ENCODE measurements at regions not wholly inside any gene's neighbourhood (a gene's known extent, or its start where the extent isn't known, plus 50 kb on each side); places are given as distances from the start of the nearest gene placed in this dataset.

- DNase-seq (ENCODE audit: low read depth in 6 of 9, low spot score in 9 of 9) = no peak
- H3K27me3 ChIP-seq (ENCODE audit: control insufficient read depth in 2 of 2, insufficient read depth in 1 of 2, low read length in 1 of 2) = no peaks in the 10 kb centered on the region
- H3K4me1 ChIP-seq (ENCODE audit: control insufficient read depth in 2 of 2, insufficient read depth in 2 of 2, low read length in 2 of 2) = no peaks in the 10 kb centered on the region
- 97% methylated on average over 3 of the region's 3 CpGs for WGBS
- no peak overlapping the region for H3K4me3 ChIP-seq (ENCODE audit: low read length in 2 of 2)
- H3K9me3 ChIP-seq (ENCODE audit: control insufficient read depth in 2 of 2, insufficient read depth in 1 of 2, low read length in 1 of 2) = no peaks in the 10 kb centered on the region
- H3K36me3 ChIP-seq (ENCODE audit: control insufficient read depth in 2 of 2, insufficient read depth in 2 of 2, low read length in 1 of 2) = no peaks in the 10 kb centered on the region
- H3K27ac ChIP-seq (ENCODE audit: low read depth in 1 of 2, low read length in 1 of 2) = no peak overlapping the region
Observed at GRCh38 chr6:45813943-45814342, 201.7 kb downstream of the CLIC5 start.

GRCh38 chr6:45812922-45813321 lies 202.7 kb downstream of the CLIC5 start:
- DNase-seq (ENCODE audit: low read depth in 6 of 9, low spot score in 9 of 9) = no peak
- 94% methylated on average over 6 of the region's 6 CpGs for WGBS
- Histone ChIP-seq H3K36me3 (ENCODE audit: control insufficient read depth in 2 of 2, insufficient read depth in 2 of 2, low read length in 1 of 2) (no peaks in the 10 kb centered on the region), H3K27ac (ENCODE audit: low read depth in 1 of 2, low read length in 1 of 2) (no peak overlapping the region), H3K27me3 (ENCODE audit: control insufficient read depth in 2 of 2, insufficient read depth in 1 of 2, low read length in 1 of 2) (no peaks in the 10 kb centered on the region), H3K9me3 (ENCODE audit: control insufficient read depth in 2 of 2, insufficient read depth in 1 of 2, low read length in 1 of 2) (no peaks in the 10 kb centered on the region), H3K4me3 (ENCODE audit: low read length in 2 of 2) (no peak overlapping the region), H3K4me1 (ENCODE audit: control insufficient read depth in 2 of 2, insufficient read depth in 2 of 2, low read length in 2 of 2) (no peaks in the 10 kb centered on the region)

GRCh38 chr6:45808917-45809316 lies 206.7 kb downstream of the CLIC5 start:
- H3K4me1 ChIP-seq (ENCODE audit: control insufficient read depth in 2 of 2, insufficient read depth in 2 of 2, low read length in 2 of 2) = no peaks in the 10 kb centered on the region

GRCh38 chr6:45808042-45808645 lies 207.5 kb downstream of the CLIC5 start:
- Histone ChIP-seq H3K4me1 (ENCODE audit: control insufficient read depth in 2 of 2, insufficient read depth in 2 of 2, low read length in 2 of 2) (no peaks in the 10 kb centered on the region), H3K36me3 (ENCODE audit: control insufficient read depth in 2 of 2, insufficient read depth in 2 of 2, low read length in 1 of 2) (no peaks in the 10 kb centered on the region), H3K9me3 (ENCODE audit: control insufficient read depth in 2 of 2, insufficient read depth in 1 of 2, low read length in 1 of 2) (no peaks in the 10 kb centered on the region), H3K4me3 (ENCODE audit: low read length in 2 of 2) (no peak overlapping the region), H3K27me3 (ENCODE audit: control insufficient read depth in 2 of 2, insufficient read depth in 1 of 2, low read length in 1 of 2) (no peaks in the 10 kb centered on the region), H3K27ac (ENCODE audit: low read depth in 1 of 2, low read length in 1 of 2) (no peak overlapping the region)
- WGBS = 93% methylated on average over 7 of the region's 7 CpGs
- DNase-seq (ENCODE audit: low read depth in 6 of 9, low spot score in 9 of 9) = no peak

More at GRCh38 chr6:45808917-45809316, 206.7 kb downstream of the CLIC5 start:
- Histone ChIP-seq H3K4me3 (ENCODE audit: low read length in 2 of 2) (no peak overlapping the region), H3K27ac (ENCODE audit: low read depth in 1 of 2, low read length in 1 of 2) (no peak overlapping the region), H3K36me3 (ENCODE audit: control insufficient read depth in 2 of 2, insufficient read depth in 2 of 2, low read length in 1 of 2) (no peaks in the 10 kb centered on the region), H3K9me3 (ENCODE audit: control insufficient read depth in 2 of 2, insufficient read depth in 1 of 2, low read length in 1 of 2) (no peaks in the 10 kb centered on the region), H3K27me3 (ENCODE audit: control insufficient read depth in 2 of 2, insufficient read depth in 1 of 2, low read length in 1 of 2) (no peaks in the 10 kb centered on the region)
- DNase-seq (ENCODE audit: low read depth in 6 of 9, low spot score in 9 of 9) = no peak
- WGBS = 10% methylated on average over 1 of the region's 1 CpG

GRCh38 chr6:45807311-45808041 lies 208.2 kb downstream of the CLIC5 start:
- DNase-seq (ENCODE audit: low read depth in 6 of 9, low spot score in 9 of 9) = no peak
- no peaks in the 10 kb centered on the region for H3K27me3 ChIP-seq (ENCODE audit: control insufficient read depth in 2 of 2, insufficient read depth in 1 of 2, low read length in 1 of 2)
- 97% methylated on average over 4 of the region's 4 CpGs for WGBS

GRCh38 chr6:45806172-45806571 lies 209.5 kb downstream of the CLIC5 start:
- WGBS = 19% methylated on average over 1 of the region's 1 CpG
- no peak overlapping the region for H3K27ac ChIP-seq (ENCODE audit: low read depth in 1 of 2, low read length in 1 of 2)
- no peak for DNase-seq (ENCODE audit: low read depth in 6 of 9, low spot score in 9 of 9)
- no peaks in the 10 kb centered on the region for H3K9me3 ChIP-seq (ENCODE audit: control insufficient read depth in 2 of 2, insufficient read depth in 1 of 2, low read length in 1 of 2)
- H3K4me1 ChIP-seq (ENCODE audit: control insufficient read depth in 2 of 2, insufficient read depth in 2 of 2, low read length in 2 of 2) = no peaks in the 10 kb centered on the region
- H3K4me3 ChIP-seq (ENCODE audit: low read length in 2 of 2) = no peak overlapping the region
- no peaks in the 10 kb centered on the region for H3K36me3 ChIP-seq (ENCODE audit: control insufficient read depth in 2 of 2, insufficient read depth in 2 of 2, low read length in 1 of 2)
- no peaks in the 10 kb centered on the region for H3K27me3 ChIP-seq (ENCODE audit: control insufficient read depth in 2 of 2, insufficient read depth in 1 of 2, low read length in 1 of 2)

More at GRCh38 chr6:45807311-45808041, 208.2 kb downstream of the CLIC5 start:
- H3K9me3 ChIP-seq (ENCODE audit: control insufficient read depth in 2 of 2, insufficient read depth in 1 of 2, low read length in 1 of 2) = no peaks in the 10 kb centered on the region
- H3K27ac ChIP-seq (ENCODE audit: low read depth in 1 of 2, low read length in 1 of 2) = no peak overlapping the region
- H3K4me1 ChIP-seq (ENCODE audit: control insufficient read depth in 2 of 2, insufficient read depth in 2 of 2, low read length in 2 of 2) = no peaks in the 10 kb centered on the region
- no peak overlapping the region for H3K4me3 ChIP-seq (ENCODE audit: low read length in 2 of 2)
- no peaks in the 10 kb centered on the region for H3K36me3 ChIP-seq (ENCODE audit: control insufficient read depth in 2 of 2, insufficient read depth in 2 of 2, low read length in 1 of 2)

- Histone ChIP-seq H3K27me3 (ENCODE audit: control insufficient read depth in 2 of 2, insufficient read depth in 1 of 2, low read length in 1 of 2) (no peaks in the 10 kb centered on the region), H3K36me3 (ENCODE audit: control insufficient read depth in 2 of 2, insufficient read depth in 2 of 2, low read length in 1 of 2) (no peaks in the 10 kb centered on the region), H3K9me3 (ENCODE audit: control insufficient read depth in 2 of 2, insufficient read depth in 1 of 2, low read length in 1 of 2) (no peaks in the 10 kb centered on the region), H3K4me1 (ENCODE audit: control insufficient read depth in 2 of 2, insufficient read depth in 2 of 2, low read length in 2 of 2) (no peaks in the 10 kb centered on the region), H3K27ac (ENCODE audit: low read depth in 1 of 2, low read length in 1 of 2) (no peak overlapping the region), H3K4me3 (ENCODE audit: low read length in 2 of 2) (no peak overlapping the region)
- WGBS = 96% methylated on average over 4 of the region's 4 CpGs
- DNase-seq (ENCODE audit: low read depth in 6 of 9, low spot score in 9 of 9) = no peak
Observed at GRCh38 chr6:45803071-45803470, 212.6 kb downstream of the CLIC5 start.

- Histone ChIP-seq H3K4me3 (ENCODE audit: low read length in 2 of 2) (no peak overlapping the region), H3K27ac (ENCODE audit: low read depth in 1 of 2, low read length in 1 of 2) (no peak overlapping the region), H3K36me3 (ENCODE audit: control insufficient read depth in 2 of 2, insufficient read depth in 2 of 2, low read length in 1 of 2) (no peaks in the 10 kb centered on the region), H3K9me3 (ENCODE audit: control insufficient read depth in 2 of 2, insufficient read depth in 1 of 2, low read length in 1 of 2) (no peaks in the 10 kb centered on the region), H3K4me1 (ENCODE audit: control insufficient read depth in 2 of 2, insufficient read depth in 2 of 2, low read length in 2 of 2) (no peaks in the 10 kb centered on the region), H3K27me3 (ENCODE audit: control insufficient read depth in 2 of 2, insufficient read depth in 1 of 2, low read length in 1 of 2) (no peaks in the 10 kb centered on the region)
- no peak for DNase-seq (ENCODE audit: low read depth in 6 of 9, low spot score in 9 of 9)
- WGBS = 70% methylated on average over 10 of the region's 10 CpGs
Observed at GRCh38 chr6:45801471-45802289, 214.0 kb downstream of the CLIC5 start.

- Histone ChIP-seq H3K27ac (ENCODE audit: low read depth in 1 of 2, low read length in 1 of 2) (no peak overlapping the region), H3K4me3 (ENCODE audit: low read length in 2 of 2) (no peak overlapping the region), H3K36me3 (ENCODE audit: control insufficient read depth in 2 of 2, insufficient read depth in 2 of 2, low read length in 1 of 2) (no peaks in the 10 kb centered on the region), H3K9me3 (ENCODE audit: control insufficient read depth in 2 of 2, insufficient read depth in 1 of 2, low read length in 1 of 2) (no peaks in the 10 kb centered on the region), H3K4me1 (ENCODE audit: control insufficient read depth in 2 of 2, insufficient read depth in 2 of 2, low read length in 2 of 2) (no peaks in the 10 kb centered on the region), H3K27me3 (ENCODE audit: control insufficient read depth in 2 of 2, insufficient read depth in 1 of 2, low read length in 1 of 2) (no peaks in the 10 kb centered on the region)
- WGBS = 75% methylated on average over 5 of the region's 5 CpGs
- DNase-seq (ENCODE audit: low read depth in 6 of 9, low spot score in 9 of 9) = no peak
Observed at GRCh38 chr6:45800911-45801310, 214.7 kb downstream of the CLIC5 start.

All from thymus (tissue), 11 donors.